GM12878 (cell line): ENCODE measurements at regions not wholly inside any gene's neighbourhood (a gene's known extent, or its start where the extent isn't known, plus 50 kb on each side); places are given as distances from the start of the nearest gene placed in this dataset.

Experiments
- CREB1 ChIP-seq: IDR thresholded peaks from 2 replicates; pipeline ENCODE4 v1.6.1; 2012; ENCODE audit warnings: low read depth, mild to moderate bottlenecking, inconsistent platforms
- CTCF ChIP-seq, 3 experiments: IDR thresholded peaks in 2 of 3; conservative IDR thresholded peaks in 1 of 3; 2 replicates each; pipeline ENCODE4 v1.5.1; 2011; ENCODE audit warnings: low read depth in 3 of 3, low read length in 3 of 3, mild to moderate bottlenecking in 3 of 3, control low read depth in 2 of 3, moderate library complexity in 2 of 3, inconsistent platforms in 1 of 3, mixed read lengths in 1 of 3; ENCODE audit not compliant: control insufficient read depth in 2 of 3, insufficient read depth in 1 of 3; ENCODE audit errors: extremely low read depth in 1 of 3
- POLR2A ChIP-seq: IDR thresholded peaks from 2 replicates; pipeline ENCODE4 v1.6.1; 2011; ENCODE audit warnings: low read depth, mild to moderate bottlenecking, low read length
- SPI1 ChIP-seq: IDR thresholded peaks from 2 replicates; pipeline ENCODE4 v1.6.1; 2011; ENCODE audit warnings: low read depth, mild to moderate bottlenecking, low read length, moderate library complexity, borderline replicate concordance; ENCODE audit not compliant: insufficient read depth
- STAT1 ChIP-seq: fragments of 450-650 bp; conservative IDR thresholded peaks from 2 replicates; pipeline ENCODE4 v1.6.1; 2014; ENCODE audit warnings: antibody characterized with exemption, mild to moderate bottlenecking
- YBX1 ChIP-seq: fragments of 450-650 bp; IDR thresholded peaks from 2 replicates; pipeline ENCODE4 v1.6.1; 2016; ENCODE audit warnings: antibody characterized with exemption

DNA sequence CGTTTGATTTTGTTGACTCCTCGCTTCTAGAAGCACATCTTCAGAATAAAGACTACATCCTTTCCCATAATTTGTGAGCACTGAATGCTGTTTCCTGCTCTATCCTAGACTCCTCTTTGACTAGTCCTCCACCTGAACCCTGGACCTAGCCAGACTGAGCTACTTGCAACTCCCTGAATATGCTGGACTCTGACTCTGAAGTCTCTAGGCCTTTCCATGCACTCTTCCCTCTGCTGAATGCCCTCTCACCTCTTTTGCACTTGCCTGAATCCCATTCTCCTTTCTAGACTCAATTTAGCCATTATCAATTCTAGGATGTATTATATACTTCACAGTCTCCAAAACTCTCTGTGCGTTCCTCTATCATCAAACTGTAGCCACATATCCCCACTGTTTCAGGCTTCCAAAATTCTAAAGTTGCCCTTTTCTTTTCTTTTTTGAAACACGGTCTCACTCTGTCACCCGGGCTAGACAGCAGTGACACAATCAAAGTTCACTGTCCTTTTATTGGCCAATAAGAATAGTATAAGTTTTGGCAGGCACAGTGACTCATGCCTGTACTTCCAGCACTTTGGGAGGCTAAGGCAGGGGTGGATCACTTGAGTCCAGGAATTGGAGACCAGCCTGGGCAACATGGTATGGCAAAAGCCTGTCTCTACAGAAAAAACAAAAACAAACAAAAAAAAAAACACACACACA lies 127.0 kb downstream of the LTN1 start:
- TF ChIP-seq POLR2A: no peak
- no peak for TF ChIP-seq STAT1
- TF ChIP-seq SPI1: no peak
- TF ChIP-seq CREB1: no peak
- TF ChIP-seq CTCF (IDR thresholded peaks at IDR 0.05 in 2 of 3, conservative IDR thresholded peaks at IDR 0.05 in 1 of 3; ENCODE audit: control insufficient read depth in 2 of 3, extremely low read depth in 1 of 3, insufficient read depth in 1 of 3, low read depth in 3 of 3, low read length in 3 of 3): no peak
- TF ChIP-seq YBX1: no peak
